ENCODE measurements at regions not wholly inside any gene's neighbourhood (a gene's known extent, or its start where the extent isn't known, plus 50 kb on each side); places are given as distances from the start of the nearest gene placed in this dataset.

DNA sequence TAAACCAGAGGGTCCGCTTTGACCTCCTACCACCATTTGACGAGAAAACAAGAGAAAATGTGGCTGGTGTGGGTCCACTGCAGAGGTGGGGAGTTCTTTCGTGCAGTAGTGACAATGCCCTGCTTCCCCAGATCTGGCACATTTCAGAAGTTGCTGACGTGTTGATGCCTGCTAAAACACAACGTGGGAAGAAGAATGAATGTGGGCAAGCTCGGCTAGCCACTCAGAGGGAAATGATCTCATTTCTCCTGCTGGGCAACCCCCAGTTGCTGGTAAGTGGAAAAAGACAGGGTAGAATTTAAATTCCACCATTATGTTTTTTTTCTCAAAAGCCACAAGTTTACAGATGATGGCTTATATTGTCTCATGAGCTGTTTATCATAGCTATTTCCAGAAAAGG is 77.9 kb downstream of the LUZP4 start:
- Histone ChIP-seq H3K36me3 (ENCODE audit: control insufficient read depth in 4 of 4, insufficient read depth in 4 of 4, low read length in 4 of 4) (no peaks in the 10 kb centered on the region), H3K4me3 (no peak overlapping the region), H3K4me1 (ENCODE audit: control insufficient read depth in 5 of 5, insufficient read depth in 5 of 5, low read length in 5 of 5) (peaks cover 0 to 23% (median 0%) of the 10 kb centered on the region in 5 donors), H3K9me3 (ENCODE audit: control insufficient read depth in 4 of 4, insufficient read depth in 3 of 4, low read length in 3 of 4) (no peaks in the 10 kb centered on the region), H3K9ac (ENCODE audit: insufficient read depth in 1 of 2, low read length in 2 of 2) (no peak overlapping the region), H3K27me3 (ENCODE audit: control insufficient read depth in 3 of 3, insufficient read depth in 3 of 3, low read length in 2 of 3) (peaks cover 0 to 43% (median 36%) of the 10 kb centered on the region in 3 donors), H3K27ac (ENCODE audit: low read depth in 1 of 2, low read length in 1 of 2) (no peak overlapping the region)
- ATAC-seq (ENCODE audit: insufficient read depth, low FRiP score) (no peak), DNase-seq (no peak)
- 57 to 78% methylated on average over 6 of the region's 6 CpGs for WGBS, 2 donors
- TF ChIP-seq, protein P1, sequence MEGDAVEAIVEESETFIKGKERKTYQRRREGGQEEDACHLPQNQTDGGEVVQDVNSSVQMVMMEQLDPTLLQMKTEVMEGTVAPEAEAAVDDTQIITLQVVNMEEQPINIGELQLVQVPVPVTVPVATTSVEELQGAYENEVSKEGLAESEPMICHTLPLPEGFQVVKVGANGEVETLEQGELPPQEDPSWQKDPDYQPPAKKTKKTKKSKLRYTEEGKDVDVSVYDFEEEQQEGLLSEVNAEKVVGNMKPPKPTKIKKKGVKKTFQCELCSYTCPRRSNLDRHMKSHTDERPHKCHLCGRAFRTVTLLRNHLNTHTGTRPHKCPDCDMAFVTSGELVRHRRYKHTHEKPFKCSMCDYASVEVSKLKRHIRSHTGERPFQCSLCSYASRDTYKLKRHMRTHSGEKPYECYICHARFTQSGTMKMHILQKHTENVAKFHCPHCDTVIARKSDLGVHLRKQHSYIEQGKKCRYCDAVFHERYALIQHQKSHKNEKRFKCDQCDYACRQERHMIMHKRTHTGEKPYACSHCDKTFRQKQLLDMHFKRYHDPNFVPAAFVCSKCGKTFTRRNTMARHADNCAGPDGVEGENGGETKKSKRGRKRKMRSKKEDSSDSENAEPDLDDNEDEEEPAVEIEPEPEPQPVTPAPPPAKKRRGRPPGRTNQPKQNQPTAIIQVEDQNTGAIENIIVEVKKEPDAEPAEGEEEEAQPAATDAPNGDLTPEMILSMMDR (IDR thresholded peaks at IDR 0.05; ENCODE audit: control extremely low read depth, extremely low read depth): no peak

DNA sequence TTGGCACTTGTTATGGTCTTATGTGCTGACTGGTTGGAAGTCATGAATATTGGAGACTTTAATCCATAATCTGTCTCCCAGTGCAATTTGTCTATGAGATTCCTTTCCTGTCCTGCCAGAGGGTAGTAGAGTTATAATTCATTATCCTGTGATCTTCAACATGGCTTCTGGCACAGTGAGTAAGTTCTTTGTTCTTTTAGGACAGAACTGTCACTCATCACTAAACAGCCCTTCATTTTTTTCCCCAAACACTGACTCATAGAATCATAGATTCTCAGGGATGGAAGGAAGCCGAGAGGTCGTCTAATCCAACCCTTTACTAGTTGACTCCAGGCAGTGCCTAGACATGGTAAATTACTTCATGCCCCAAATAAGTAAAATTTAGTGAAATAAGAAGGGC is 78.4 kb downstream of the LUZP4 start:
- TF ChIP-seq, protein P1 (IDR thresholded peaks at IDR 0.05; ENCODE audit: control extremely low read depth, extremely low read depth): no peak
- Histone ChIP-seq H3K4me3 (no peak overlapping the region), H3K27ac (ENCODE audit: low read depth in 1 of 2, low read length in 1 of 2) (no peak overlapping the region), H3K4me1 (ENCODE audit: control insufficient read depth in 5 of 5, insufficient read depth in 5 of 5, low read length in 5 of 5) (peaks cover 0 to 25% (median 0%) of the 10 kb centered on the region in 5 donors), H3K9me3 (ENCODE audit: control insufficient read depth in 4 of 4, insufficient read depth in 3 of 4, low read length in 3 of 4) (no peaks in the 10 kb centered on the region), H3K27me3 (ENCODE audit: control insufficient read depth in 3 of 3, insufficient read depth in 3 of 3, low read length in 2 of 3) (peaks cover 0 to 41% (median 34%) of the 10 kb centered on the region in 3 donors), H3K9ac (ENCODE audit: insufficient read depth in 1 of 2, low read length in 2 of 2) (no peak overlapping the region), H3K36me3 (ENCODE audit: control insufficient read depth in 4 of 4, insufficient read depth in 4 of 4, low read length in 4 of 4) (no peaks in the 10 kb centered on the region)
- ATAC-seq (ENCODE audit: insufficient read depth, low FRiP score) (no peak), DNase-seq (no peak)
- WGBS, 2 donors: 70 to 93% methylated on average over 2 of the region's 2 CpGs

DNA sequence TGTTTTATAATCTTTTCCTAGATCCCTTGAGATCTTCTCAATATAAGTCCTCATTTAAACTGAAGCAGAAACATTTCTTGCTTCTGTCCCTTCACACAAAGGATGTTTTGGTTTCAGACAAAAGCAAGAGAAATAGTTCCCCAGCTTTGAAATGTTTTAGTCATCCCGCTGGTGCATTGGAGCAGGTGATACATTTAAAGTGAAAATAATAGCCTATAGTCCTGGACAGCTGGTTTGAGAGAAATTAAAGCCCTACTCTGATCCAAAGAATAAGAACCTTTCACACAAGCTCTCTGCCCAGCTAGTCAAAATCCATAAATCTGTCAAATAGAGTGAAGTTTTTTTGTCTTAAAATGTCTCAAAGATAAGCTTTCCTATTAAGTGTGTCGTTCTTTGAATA is 79.4 kb downstream of the LUZP4 start:
- TF ChIP-seq, protein P1 (IDR thresholded peaks at IDR 0.05; ENCODE audit: control extremely low read depth, extremely low read depth): no peak
- H3K36me3 ChIP-seq (ENCODE audit: control insufficient read depth in 4 of 4, insufficient read depth in 4 of 4, low read length in 4 of 4): no peaks in the 10 kb centered on the region
- no peak overlapping the region for H3K4me3 ChIP-seq
- ATAC-seq (ENCODE audit: insufficient read depth, low FRiP score): no peak
- no peak for DNase-seq
- H3K9me3 ChIP-seq (ENCODE audit: control insufficient read depth in 4 of 4, insufficient read depth in 3 of 4, low read length in 3 of 4): no peaks in the 10 kb centered on the region
- H3K9ac ChIP-seq (ENCODE audit: insufficient read depth in 1 of 2, low read length in 2 of 2): no peak overlapping the region
- no peak overlapping the region for H3K27ac ChIP-seq (ENCODE audit: low read depth in 1 of 2, low read length in 1 of 2)
- 54 to 62% methylated on average over 2 of the region's 2 CpGs for WGBS, 2 donors
- H3K4me1 ChIP-seq (ENCODE audit: control insufficient read depth in 5 of 5, insufficient read depth in 5 of 5, low read length in 5 of 5): peaks cover 0 to 22% (median 1%) of the 10 kb centered on the region in 5 donors
- peaks cover 0 to 42% (median 33%) of the 10 kb centered on the region in 3 donors for H3K27me3 ChIP-seq (ENCODE audit: control insufficient read depth in 3 of 3, insufficient read depth in 3 of 3, low read length in 2 of 3)

DNA sequence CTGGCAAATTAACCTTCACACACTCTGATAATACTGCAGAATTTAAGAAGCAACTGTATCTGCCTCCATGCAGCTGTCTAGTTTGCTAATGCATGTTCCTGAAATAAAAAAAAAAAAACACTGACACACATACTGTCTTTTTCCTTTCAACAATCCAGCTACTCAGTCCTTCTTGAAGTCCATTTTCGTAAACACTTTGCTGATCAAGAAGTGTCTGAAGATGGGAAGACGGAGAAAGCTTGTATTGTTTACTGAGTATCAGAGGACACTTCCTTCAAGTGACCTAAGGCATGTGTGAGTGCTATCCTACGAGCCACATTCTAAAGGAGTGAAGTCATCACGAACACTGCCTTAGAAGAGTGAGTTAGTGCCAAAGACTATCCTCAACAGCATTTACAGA is 82.6 kb downstream of the LUZP4 start:
- Histone ChIP-seq H3K36me3 (ENCODE audit: control insufficient read depth in 4 of 4, insufficient read depth in 4 of 4, low read length in 4 of 4) (no peaks in the 10 kb centered on the region), H3K9me3 (ENCODE audit: control insufficient read depth in 4 of 4, insufficient read depth in 3 of 4, low read length in 3 of 4) (peaks cover 0 to 3% (median 0%) of the 10 kb centered on the region in 4 donors), H3K4me1 (ENCODE audit: control insufficient read depth in 5 of 5, insufficient read depth in 5 of 5, low read length in 5 of 5) (peaks cover 0 to 9% (median 1%) of the 10 kb centered on the region in 5 donors), H3K27me3 (ENCODE audit: control insufficient read depth in 3 of 3, insufficient read depth in 3 of 3, low read length in 2 of 3) (peaks cover 0 to 35% (median 22%) of the 10 kb centered on the region in 3 donors), H3K27ac (ENCODE audit: low read depth in 1 of 2, low read length in 1 of 2) (no peak overlapping the region), H3K9ac (ENCODE audit: insufficient read depth in 1 of 2, low read length in 2 of 2) (no peak overlapping the region), H3K4me3 (no peak overlapping the region)
- ATAC-seq (ENCODE audit: insufficient read depth, low FRiP score): peak; percentile 62
- DNase-seq: peak; percentile 34 to 91 (median 86)
- TF ChIP-seq, protein P1 (IDR thresholded peaks at IDR 0.05; ENCODE audit: control extremely low read depth, extremely low read depth): no peak
- WGBS, 2 donors: 23 to 50% methylated on average over 4 of the region's 4 CpGs
